ENCODE measurements at regions not wholly inside any gene's neighbourhood (a gene's known extent, or its start where the extent isn't known, plus 50 kb on each side); places are given as distances from the start of the nearest gene placed in this dataset.

- TF ChIP-seq CTCF (optimal IDR thresholded peaks at IDR 0.05 in 1 of 3, IDR thresholded peaks at IDR 0.05 in 1 of 3, conservative IDR thresholded peaks at IDR 0.05 in 1 of 3; ENCODE audit: extremely low read depth in 1 of 3, insufficient read depth in 2 of 3, low read length in 3 of 3) (no peak), EZH2 (IDR thresholded peaks at IDR 0.05; ENCODE audit: low read length) (no peak)
Observed at GRCh38 chr3:116601206-116601605, 108.4 kb upstream of the TUSC7 start.
